HG03457 (cell line): ENCODE measurements at regions not wholly inside any gene's neighbourhood (a gene's known extent, or its start where the extent isn't known, plus 50 kb on each side); places are given as distances from the start of the nearest gene placed in this dataset.

ENCODE experiments used
- ATAC-seq: cut with Tn5 transposase; IDR thresholded peaks from one replicate; pipeline ENCODE4 v1.9.1; 2021; ENCODE audit warnings: moderate number of reproducible peaks; ENCODE audit not compliant: unreplicated experiment

GRCh38 chr20:56831795-56832194 lies 202.7 kb downstream of the TFAP2C start:
- no peak for ATAC-seq

GRCh38 chr20:56833427-56833826 lies 204.3 kb downstream of the TFAP2C start:
- no peak for ATAC-seq

GRCh38 chr20:56835829-56836550 lies 206.9 kb downstream of the TFAP2C start:
- ATAC-seq, result no peak

- no peak for ATAC-seq
Measured at GRCh38 chr20:56839222-56839621, 210.1 kb downstream of the TFAP2C start.

- ATAC-seq, result no peak
Measured at GRCh38 chr20:56839786-56840185, 210.7 kb downstream of the TFAP2C start.

- no peak for ATAC-seq
Measured at GRCh38 chr20:56840716-56841261, 211.7 kb downstream of the TFAP2C start.

GRCh38 chr20:56841346-56841908 lies 212.3 kb downstream of the TFAP2C start:
- ATAC-seq, result no peak

- ATAC-seq, result no peak
Measured at GRCh38 chr20:56842056-56842455, 212.9 kb downstream of the TFAP2C start.

- no peak for ATAC-seq
Measured at GRCh38 chr20:56843386-56843785, 214.3 kb downstream of the TFAP2C start.

GRCh38 chr20:56843817-56844216 lies 214.7 kb downstream of the TFAP2C start:
- ATAC-seq, result no peak

GRCh38 chr20:56845546-56846086 lies 216.5 kb downstream of the TFAP2C start:
- no peak for ATAC-seq

- ATAC-seq, result no peak
Measured at GRCh38 chr20:56848561-56848960, 219.5 kb downstream of the TFAP2C start.

GRCh38 chr20:56851552-56851951 lies 222.4 kb downstream of the TFAP2C start:
- no peak for ATAC-seq

- no peak for ATAC-seq
Measured at GRCh38 chr20:56855708-56856107, 226.6 kb downstream of the TFAP2C start.

GRCh38 chr20:56857950-56858349 lies 228.8 kb downstream of the TFAP2C start:
- no peak for ATAC-seq

GRCh38 chr20:56859039-56859800 lies 230.1 kb downstream of the TFAP2C start:
- ATAC-seq, result no peak

- no peak for ATAC-seq
Measured at GRCh38 chr20:56859801-56860261, 230.7 kb downstream of the TFAP2C start.

GRCh38 chr20:56860413-56860812 lies 231.3 kb downstream of the TFAP2C start:
- ATAC-seq, result no peak

GRCh38 chr20:56861590-56861989 lies 232.5 kb downstream of the TFAP2C start:
- ATAC-seq, result no peak

- no peak for ATAC-seq
Measured at GRCh38 chr20:56865055-56865454, 235.9 kb downstream of the TFAP2C start.

- no peak for ATAC-seq
Measured at GRCh38 chr20:56867128-56867527, 238.0 kb downstream of the TFAP2C start.
